ENCODE measurements at regions not wholly inside any gene's neighbourhood (a gene's known extent, or its start where the extent isn't known, plus 50 kb on each side); places are given as distances from the start of the nearest gene placed in this dataset.

GRCh38 chr7:49264530-49264929, 340.2 kb downstream of the CDC14C start:
- no peak for DNase-seq
- TF ChIP-seq CTCF (IDR thresholded peaks at IDR 0.05; ENCODE audit: low read depth, low read length, missing control alignments) = no peak
- Histone ChIP-seq H3K27ac (no peak overlapping the region), H3K4me3 (ENCODE audit: low read depth, low read length) (no peak overlapping the region), H3K36me3 (replicated peaks) (no peaks in the 10 kb centered on the region), H3K27me3 (replicated peaks) (no peaks in the 10 kb centered on the region)
- in situ Hi-C loops (cut with HindIII; ENCODE audit: low pct_ligation_motif_present, low sequenced_read_pairs) = no loop called here

DNA sequence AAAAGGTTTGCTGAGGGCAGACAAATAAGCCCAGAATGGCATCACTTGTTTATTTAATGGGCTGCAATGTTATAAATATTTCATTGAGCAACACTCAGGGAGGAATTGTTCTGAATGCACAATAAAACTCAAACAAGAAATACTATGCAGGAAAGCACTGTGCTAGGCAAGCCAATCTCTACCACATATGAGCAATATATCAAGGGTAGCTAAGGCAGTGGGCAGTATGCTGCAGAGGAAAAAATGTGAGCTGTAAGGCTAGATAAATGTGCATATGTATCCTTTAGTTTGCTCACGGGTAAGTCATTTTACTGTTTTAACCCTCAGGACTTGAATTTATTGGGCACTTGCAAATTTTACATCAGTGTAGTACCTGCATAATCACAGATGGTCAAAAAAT, 349.6 kb downstream of the CDC14C start:
- H3K36me3 ChIP-seq (replicated peaks) = no peaks in the 10 kb centered on the region
- no peak overlapping the region for H3K4me3 ChIP-seq (ENCODE audit: low read depth, low read length)
- no peak for DNase-seq
- no peaks in the 10 kb centered on the region for H3K27me3 ChIP-seq (replicated peaks)
- in situ Hi-C loops (cut with HindIII; ENCODE audit: low pct_ligation_motif_present, low sequenced_read_pairs) = no loop called here
- H3K27ac ChIP-seq = no peak overlapping the region
- no peak for TF ChIP-seq CTCF (IDR thresholded peaks at IDR 0.05; ENCODE audit: low read depth, low read length, missing control alignments)

DNA sequence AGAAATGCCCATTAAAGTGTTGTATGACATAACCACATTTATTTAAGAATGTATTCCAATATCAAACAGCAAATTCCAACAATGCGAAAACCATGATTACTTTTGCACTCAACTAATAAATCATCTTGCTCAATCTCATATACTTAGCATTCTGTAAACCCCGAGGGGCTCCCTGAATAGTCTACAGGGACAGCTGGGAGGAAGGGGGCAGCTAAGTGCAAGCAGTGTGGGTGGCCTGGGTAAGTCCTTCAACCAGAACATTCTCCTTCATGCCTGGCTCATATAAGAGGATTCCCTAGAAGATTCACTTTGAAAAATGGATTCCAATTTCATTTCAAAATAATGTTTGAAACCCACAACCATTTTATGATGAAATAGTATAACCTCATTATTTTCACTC, 355.5 kb downstream of the CDC14C start:
- DNase-seq = no peak
- Histone ChIP-seq H3K4me3 (ENCODE audit: low read depth, low read length) (no peak overlapping the region), H3K27me3 (replicated peaks) (no peaks in the 10 kb centered on the region), H3K27ac (no peak overlapping the region), H3K36me3 (replicated peaks) (no peaks in the 10 kb centered on the region)
- in situ Hi-C loops (cut with HindIII; ENCODE audit: low pct_ligation_motif_present, low sequenced_read_pairs) = no loop called here
- no peak for TF ChIP-seq CTCF (IDR thresholded peaks at IDR 0.05; ENCODE audit: low read depth, low read length, missing control alignments)

DNA sequence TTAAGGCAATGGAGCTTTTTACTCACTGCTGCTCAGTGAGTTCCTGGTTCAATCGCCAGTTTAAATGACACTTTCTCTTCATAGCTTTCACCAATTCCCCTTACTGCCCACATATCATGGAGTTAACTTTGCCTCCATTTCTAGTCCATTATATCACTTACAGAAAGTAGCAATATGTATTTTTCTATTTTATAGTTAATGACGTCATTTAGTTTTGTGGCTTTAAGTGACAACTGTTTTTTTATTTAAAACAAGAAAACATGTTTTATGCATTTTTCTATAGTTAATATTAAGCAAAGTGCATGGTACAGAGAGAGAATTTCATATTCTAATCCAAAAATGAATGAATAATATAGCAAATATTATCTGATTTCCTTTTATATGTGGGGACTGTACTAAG, 363.3 kb downstream of the CDC14C start:
- Histone ChIP-seq H3K4me3 (ENCODE audit: low read depth, low read length) (no peak overlapping the region), H3K36me3 (replicated peaks) (no peaks in the 10 kb centered on the region), H3K27ac (no peak overlapping the region), H3K27me3 (replicated peaks) (no peaks in the 10 kb centered on the region)
- TF ChIP-seq CTCF (IDR thresholded peaks at IDR 0.05; ENCODE audit: low read depth, low read length, missing control alignments) = no peak
- in situ Hi-C loops (cut with HindIII; ENCODE audit: low pct_ligation_motif_present, low sequenced_read_pairs) = no loop called here
- DNase-seq = no peak

GRCh38 chr7:49294611-49295010, 370.3 kb downstream of the CDC14C start:
- Histone ChIP-seq H3K27ac (no peak overlapping the region), H3K27me3 (replicated peaks) (no peaks in the 10 kb centered on the region), H3K36me3 (replicated peaks) (no peaks in the 10 kb centered on the region), H3K4me3 (ENCODE audit: low read depth, low read length) (no peak overlapping the region)
- no peak for TF ChIP-seq CTCF (IDR thresholded peaks at IDR 0.05; ENCODE audit: low read depth, low read length, missing control alignments)
- no peak for DNase-seq
- in situ Hi-C loops (cut with HindIII; ENCODE audit: low pct_ligation_motif_present, low sequenced_read_pairs) = no loop called here

DNA sequence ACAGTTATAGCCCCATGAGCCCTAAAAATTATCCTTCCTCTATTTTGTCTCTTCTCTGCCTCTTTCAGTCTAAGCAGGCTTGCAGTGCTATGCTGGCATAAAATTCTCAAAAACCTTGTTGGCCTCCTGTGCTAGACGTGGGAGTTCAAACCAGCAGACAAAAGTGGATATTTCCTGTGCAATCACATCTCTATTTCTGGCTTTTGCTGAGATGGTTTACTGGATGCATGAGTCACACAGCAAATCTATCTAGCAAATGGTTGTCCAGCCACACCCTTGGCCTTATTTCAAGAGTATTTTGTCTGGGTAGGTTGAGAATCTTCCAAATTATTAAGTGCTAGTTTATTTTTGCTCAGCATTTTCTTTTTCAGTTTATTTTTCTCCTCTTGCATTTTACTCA, 370.8 kb downstream of the CDC14C start:
- in situ Hi-C loops (cut with HindIII; ENCODE audit: low pct_ligation_motif_present, low sequenced_read_pairs) = no loop called here
- no peak for DNase-seq
- no peak for TF ChIP-seq CTCF (IDR thresholded peaks at IDR 0.05; ENCODE audit: low read depth, low read length, missing control alignments)
- H3K27ac ChIP-seq = no peak overlapping the region
- H3K4me3 ChIP-seq (ENCODE audit: low read depth, low read length) = no peak overlapping the region
- no peaks in the 10 kb centered on the region for H3K27me3 ChIP-seq (replicated peaks)
- no peaks in the 10 kb centered on the region for H3K36me3 ChIP-seq (replicated peaks)

All from brain microvascular endothelial cell (primary cell).